SK-MEL-5 (cell line): ENCODE measurements at regions not wholly inside any gene's neighbourhood (a gene's known extent, or its start where the extent isn't known, plus 50 kb on each side); places are given as distances from the start of the nearest gene placed in this dataset.

Experiments used
- DNase-seq: peaks from one replicate; pipeline ENCODE4 v3.0.0-alpha.2; 2016; ENCODE audit warnings: low read depth, low spot score
- in situ Hi-C: cut with HindIII; loops from 2 replicates; pipeline ENCODE4 v1.10.0; 2016; ENCODE audit warnings: low sequenced_read_pairs, high pct_unique_total_duplicates, low pct_unique_long_range_greater_than_20kb

- in situ Hi-C loops = no loop called here
These were observed 82.8 kb upstream of the SLC44A3 start for GRCh38 chr1:94737124-94737998.

DNA sequence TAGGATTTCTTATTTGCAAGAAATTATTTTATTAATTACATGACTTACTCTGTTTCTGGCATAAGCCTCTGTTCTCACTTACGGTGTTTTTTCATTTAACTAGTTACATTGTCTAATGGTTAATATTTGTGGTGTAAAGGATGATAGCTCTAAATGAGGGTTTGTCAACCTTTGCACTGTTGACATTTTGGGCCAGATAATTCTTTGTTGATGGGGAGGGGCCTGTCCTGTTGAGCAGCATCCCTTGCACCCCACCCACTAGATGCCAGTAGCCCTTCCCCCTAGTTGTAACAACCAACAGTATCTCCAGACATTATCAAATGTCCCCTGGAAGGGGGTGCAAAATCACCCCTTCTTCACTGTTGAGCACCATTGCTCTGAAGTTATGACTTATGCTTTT is 83.6 kb upstream of the SLC44A3 start:
- in situ Hi-C loops = no loop called here
- no peak for DNase-seq

More at GRCh38 chr1:94737124-94737998, 82.8 kb upstream of the SLC44A3 start:
- DNase-seq = no peak

- no peak for DNase-seq
- in situ Hi-C loops = no loop called here
These were observed 84.1 kb upstream of the SLC44A3 start for GRCh38 chr1:94736073-94736472.

DNA sequence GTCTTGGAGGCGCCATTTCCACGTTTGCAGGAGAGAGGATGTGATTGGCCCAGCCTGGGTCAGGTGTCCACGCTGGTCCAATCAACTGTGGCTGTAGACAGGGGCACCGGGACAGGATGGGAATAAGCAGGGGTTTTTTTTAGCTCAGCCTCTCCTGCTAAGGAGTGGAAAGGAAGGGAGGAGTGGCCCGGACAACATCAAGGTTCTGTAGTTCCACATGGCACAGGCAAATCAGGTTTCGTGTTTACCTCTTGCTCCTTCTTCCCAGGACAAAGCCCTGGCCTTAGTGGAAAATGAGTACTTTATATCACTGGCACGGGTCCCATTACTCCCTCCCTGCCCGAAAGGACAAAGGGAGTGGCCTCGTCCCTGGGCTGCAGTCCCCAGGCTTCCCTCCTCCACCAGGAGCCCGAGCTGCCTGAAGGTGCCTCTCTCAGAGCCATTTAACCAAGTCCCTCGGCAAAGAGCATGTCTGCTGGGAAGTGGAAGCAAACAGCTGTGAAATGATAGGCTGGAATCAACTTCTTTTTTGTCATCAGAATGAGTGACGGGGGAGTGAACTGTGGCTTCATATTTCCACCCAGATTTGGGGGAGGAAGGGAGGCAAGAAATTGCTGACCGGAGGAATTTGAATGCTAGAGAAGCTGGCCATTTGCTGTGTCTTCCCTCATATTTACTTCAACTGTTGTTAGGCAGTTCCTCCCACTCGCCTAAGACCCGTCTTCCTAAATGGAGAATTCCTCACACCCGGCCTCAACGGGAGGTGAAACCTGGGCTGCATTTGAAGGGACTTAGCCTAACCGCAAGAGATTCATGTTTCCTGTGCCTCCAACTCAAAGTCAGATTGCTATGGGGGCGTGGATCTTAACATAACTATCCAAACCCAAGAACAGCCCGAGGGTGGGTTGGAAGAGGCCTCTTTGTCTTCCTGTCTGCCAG is 84.9 kb upstream of the SLC44A3 start:
- peak; percentile 81 for DNase-seq
- in situ Hi-C loops = no loop called here

DNA sequence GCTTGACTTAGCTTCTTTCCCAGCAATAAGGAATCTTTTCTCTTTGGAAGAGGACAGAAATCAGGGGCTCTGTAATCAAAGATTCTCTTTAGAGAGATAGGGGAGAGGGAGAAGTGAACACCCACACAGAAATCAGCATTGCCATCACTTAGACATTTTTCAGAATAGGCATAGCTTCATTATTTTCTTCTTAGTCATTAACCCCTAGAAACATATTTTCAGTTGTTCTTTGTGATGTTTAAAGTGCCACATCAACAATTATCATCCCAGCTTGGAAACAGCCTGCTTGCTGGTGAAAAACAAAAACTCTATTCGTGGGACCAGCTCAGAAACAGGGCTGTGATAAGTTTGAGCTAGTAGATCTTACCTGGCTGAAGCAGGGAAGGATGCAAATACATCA is 88.3 kb upstream of the SLC44A3 start:
- no peak for DNase-seq
- in situ Hi-C loops = no loop called here

DNA sequence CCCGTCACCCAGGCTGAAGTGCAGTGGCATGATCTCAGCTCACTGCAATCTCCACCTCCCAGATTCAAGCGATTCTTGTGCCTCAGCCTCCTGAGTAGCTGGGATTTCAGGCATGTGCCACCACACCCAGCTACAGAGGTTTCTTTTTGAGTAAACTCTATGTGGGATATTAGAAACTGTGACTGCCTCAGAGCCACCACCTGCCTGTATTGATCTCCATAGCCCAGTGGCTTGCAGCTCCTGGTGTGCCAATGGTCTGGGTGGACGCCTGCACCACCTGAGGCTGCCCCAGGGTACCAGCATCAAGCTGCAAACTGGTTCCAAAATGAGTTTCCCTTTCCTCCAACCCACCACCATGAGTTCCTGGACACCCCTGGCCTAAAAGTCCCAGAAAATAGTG is 89.7 kb upstream of the SLC44A3 start:
- no peak for DNase-seq
- in situ Hi-C loops = no loop called here

GRCh38 chr1:94729267-94729666 is 90.9 kb upstream of the SLC44A3 start:
- DNase-seq = no peak
- in situ Hi-C loops = no loop called here

DNA sequence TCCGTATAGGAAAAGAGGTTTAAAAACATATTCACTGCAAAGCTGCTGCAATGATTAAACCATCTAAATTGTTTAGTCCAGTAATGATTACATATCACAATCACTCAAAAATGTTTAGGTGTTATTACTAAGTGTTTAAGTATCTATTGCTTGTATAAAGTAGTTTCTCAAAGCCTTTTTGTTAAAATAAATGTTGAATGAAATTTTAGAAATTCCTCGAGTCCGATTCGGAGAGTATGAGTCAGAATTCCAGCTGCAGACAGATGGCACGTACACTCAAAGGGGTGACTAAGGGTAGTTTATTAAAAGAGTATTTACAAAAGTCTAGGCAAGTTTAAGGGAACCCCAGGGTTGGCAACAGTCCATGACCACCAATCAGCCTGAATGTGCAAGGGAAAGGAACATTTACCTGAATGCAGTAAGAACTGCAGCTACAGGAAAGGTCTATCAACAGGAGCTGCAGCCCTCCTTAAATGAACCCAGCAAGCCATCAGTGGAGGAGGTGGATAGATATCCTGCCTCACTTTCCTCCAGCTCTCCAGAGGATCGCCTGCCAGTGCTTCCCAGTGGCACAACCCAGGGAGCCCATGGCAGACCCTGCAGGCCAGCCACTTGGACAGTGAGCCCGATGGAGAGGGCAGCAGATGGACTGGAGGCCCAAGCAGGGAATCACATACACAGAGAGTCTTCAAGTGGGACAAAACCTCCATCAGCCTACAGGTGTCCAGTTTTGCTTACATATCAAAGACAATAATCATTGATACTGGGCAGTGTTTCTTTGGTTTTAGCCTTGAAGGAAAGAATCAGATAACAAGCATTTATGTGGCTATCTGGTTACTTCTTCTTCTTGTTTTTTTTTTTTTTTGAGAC is 92.1 kb upstream of the SLC44A3 start:
- DNase-seq = peak; percentile 16
- in situ Hi-C loops = no loop called here

DNA sequence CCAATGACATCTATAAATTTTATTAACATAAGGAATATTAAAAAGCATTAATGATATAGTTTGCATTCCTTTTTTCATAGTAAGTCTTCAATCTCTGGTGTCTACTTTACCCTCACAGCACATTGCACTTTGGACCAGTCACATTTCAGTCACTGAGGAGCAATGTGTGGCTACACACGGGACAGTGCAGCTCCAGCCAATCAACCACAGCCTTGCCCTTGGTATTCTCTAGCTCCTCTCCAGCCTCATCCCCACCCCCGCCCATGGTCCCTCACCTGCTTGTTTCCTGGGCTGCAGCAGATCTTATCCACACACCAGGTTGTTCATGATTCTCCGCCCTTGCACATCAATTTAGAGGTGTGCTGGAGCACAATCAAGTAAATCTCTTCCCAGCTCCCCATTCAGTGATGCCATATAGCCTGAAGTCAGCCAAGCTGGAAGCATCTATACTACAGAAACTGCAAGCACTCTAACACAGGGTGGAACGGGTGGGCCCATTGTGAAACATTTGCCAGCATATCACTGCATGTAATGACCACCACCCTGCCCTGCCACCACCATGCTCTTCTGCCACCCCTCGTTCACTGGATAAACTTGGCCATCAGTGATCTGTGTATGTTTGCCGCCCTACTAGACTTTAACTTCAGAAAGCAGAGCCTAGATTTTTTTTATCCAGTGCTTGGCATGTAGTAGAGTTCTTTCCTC is 93.0 kb upstream of the SLC44A3 start:
- DNase-seq = no peak
- in situ Hi-C loops = no loop called here

GRCh38 chr1:94725566-94725965 is 94.6 kb upstream of the SLC44A3 start:
- DNase-seq = no peak
- in situ Hi-C loops = no loop called here

DNA sequence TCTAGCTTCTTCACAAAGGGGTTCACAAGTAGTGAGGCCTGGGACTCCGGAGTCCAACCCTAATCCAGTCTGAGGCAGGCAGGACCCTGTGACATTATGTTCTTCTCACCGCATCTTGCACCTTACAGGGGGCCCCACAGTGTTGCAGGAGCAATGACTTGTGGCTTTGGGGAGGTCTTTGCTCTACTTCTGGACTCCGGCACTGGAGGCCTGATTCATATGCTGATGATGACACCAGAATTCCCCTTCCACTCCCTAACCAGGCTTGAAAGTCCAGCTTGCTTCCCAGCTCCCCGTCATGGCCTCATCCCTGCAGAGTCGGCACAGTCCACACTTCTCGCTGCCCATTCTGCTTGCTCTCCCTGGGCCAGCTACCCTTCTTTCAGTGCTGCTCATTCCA is 96.3 kb upstream of the SLC44A3 start:
- no peak for DNase-seq

DNA sequence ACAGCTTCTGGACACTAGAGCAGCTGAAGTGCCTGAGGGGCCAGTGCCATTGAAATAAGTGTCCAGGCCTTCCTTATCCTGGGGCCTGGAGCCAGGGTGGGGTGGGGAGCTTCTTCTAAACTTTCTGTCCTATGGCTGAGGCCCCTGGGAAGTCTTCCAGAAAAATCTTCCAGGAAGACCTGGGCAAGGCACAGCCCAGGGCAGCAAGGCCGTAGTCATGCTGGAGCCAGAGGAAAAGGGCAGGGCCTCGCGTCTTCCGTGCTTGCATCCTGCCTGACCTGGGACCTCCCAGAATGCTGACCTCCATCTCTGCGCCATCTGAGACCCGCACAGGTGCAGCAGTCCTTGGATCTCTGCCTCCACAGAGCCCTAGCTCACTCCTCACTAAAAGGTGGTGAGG is 96.7 kb upstream of the SLC44A3 start:
- no peak for DNase-seq
- in situ Hi-C loops = no loop called here

More for the DNA sequence above, 96.3 kb upstream of the SLC44A3 start:
- in situ Hi-C loops = no loop called here

GRCh38 chr1:94722181-94722580 is 98.0 kb upstream of the SLC44A3 start:
- no peak for DNase-seq
- in situ Hi-C loops = no loop called here

GRCh38 chr1:94721240-94721639 is 98.9 kb upstream of the SLC44A3 start:
- in situ Hi-C loops = no loop called here
- no peak for DNase-seq

DNA sequence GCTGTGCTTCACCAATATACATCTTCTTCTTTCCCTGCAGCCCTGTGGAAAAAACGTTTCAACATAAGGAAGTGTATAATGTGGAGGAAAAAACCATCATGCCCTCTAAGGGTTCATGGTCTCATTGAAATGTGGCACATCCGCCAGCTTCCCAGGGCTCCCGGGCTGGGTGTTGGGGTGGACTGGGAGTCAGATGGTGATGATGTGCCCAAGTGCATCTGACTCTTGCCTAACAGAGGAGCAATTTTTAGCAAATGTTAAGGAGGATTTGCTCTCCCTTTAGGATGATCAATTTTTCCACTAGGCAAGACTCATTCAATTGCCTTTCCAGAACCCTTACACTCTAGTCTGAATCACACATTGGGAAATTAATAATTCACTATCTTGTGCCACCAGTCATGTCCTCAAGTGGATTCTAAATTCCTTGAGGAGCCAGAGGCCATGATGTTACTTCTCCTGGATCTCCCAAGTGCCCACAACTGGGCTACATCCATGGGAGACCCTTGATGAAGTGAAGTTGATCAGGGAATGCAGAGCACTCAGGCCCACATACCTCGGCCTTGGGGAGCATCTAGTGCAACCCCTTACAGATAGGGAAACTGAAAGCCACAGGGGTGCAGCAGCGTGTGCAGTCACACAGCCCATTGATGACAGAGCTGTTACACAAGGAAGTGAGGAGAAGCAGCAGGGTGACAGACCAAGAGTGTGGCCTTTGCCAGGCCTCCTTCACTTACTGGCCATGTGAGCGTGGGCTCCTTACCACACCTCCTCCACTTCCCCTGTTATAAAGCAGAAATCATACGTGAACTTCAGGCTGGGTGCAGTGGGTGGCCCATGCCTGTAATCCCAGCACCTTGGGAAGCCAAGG is 100.0 kb upstream of the SLC44A3 start:
- no peak for DNase-seq
- in situ Hi-C loops = no loop called here

- no peak for DNase-seq
- in situ Hi-C loops = no loop called here
These were observed 103.2 kb upstream of the SLC44A3 start for GRCh38 chr1:94716965-94717364.
